B cell (primary cell): ENCODE measurements at regions not wholly inside any gene's neighbourhood (a gene's known extent, or its start where the extent isn't known, plus 50 kb on each side); places are given as distances from the start of the nearest gene placed in this dataset.

Experiments used
- ATAC-seq: fragments of 200-7000 bp; cut with Tn5 transposase; one replicate; pipeline ENCODE4 v1.10.0; 2021; ENCODE audit warnings: low read depth, mild to moderate bottlenecking, moderate number of reproducible peaks, moderate library complexity
- CTCF ChIA-PET: fragments of 350-600 bp; sonication (Branson Sonifier 250); formaldehyde crosslinking; loops from one replicate; lab custom pipeline; 2021; ENCODE audit warnings: antibody characterized with exemption, inconsistent platforms; lab: Charles Lee
- POLR2A ChIA-PET: fragments of 350-600 bp; sonication (Branson Sonifier 250); formaldehyde crosslinking; loops from one replicate; lab custom pipeline; 2021; ENCODE audit warnings: antibody characterized with exemption; lab: Charles Lee
- DNase-seq: peaks from one replicate; pipeline ENCODE4 v3.0.0; 2013
- H2AFZ ChIP-seq: 2 replicates; pipeline ENCODE4 v1.6.1; 2012; ENCODE audit warnings: mild to moderate bottlenecking, low read depth, low read length; ENCODE audit not compliant: insufficient read depth, poor library complexity, severe bottlenecking
- H3K27ac ChIP-seq, 2 donors: 1 replicate in 1 of 2; 2 replicates in 1 of 2; pipeline ENCODE4 v1.5.1; 2012 to 2013; ENCODE audit warnings: low read length in 2 of 2, mild to moderate bottlenecking in 2 of 2, moderate library complexity in 1 of 2
- H3K27me3 ChIP-seq, 4 experiments: fragments of 200-600 bp in 1 of 4; sonication (generic) in 1 of 4; replicated peaks in 1 of 4; 1 replicate in 2 of 4; 2 replicates in 2 of 4; pipeline versions ENCODE4 v1.6.1 to v1.7.0; 2013 to 2016; ENCODE audit warnings: low read length in 3 of 4, mild to moderate bottlenecking in 2 of 4, mixed read lengths in 1 of 4, moderate library complexity in 1 of 4; ENCODE audit not compliant: insufficient read depth in 4 of 4, control insufficient read depth in 3 of 4; ENCODE audit errors: control extremely low read depth in 1 of 4
- H3K36me3 ChIP-seq, 2 experiments: replicated peaks in 1 of 2; 1 replicate in 1 of 2; 2 replicates in 1 of 2; pipeline versions ENCODE4 v1.6.1 to v1.7.1; 2013; ENCODE audit warnings: low read length in 1 of 2; ENCODE audit not compliant: insufficient read depth in 2 of 2, control insufficient read depth in 1 of 2; ENCODE audit errors: control extremely low read depth in 1 of 2, extremely low read depth in 1 of 2
- H3K4me1 ChIP-seq, 2 donors: fragments of 200-600 bp in 1 of 2; sonication (generic) in 1 of 2; 1 replicate in 1 of 2; 2 replicates in 1 of 2; pipeline versions ENCODE4 v1.5.1 to v1.6.1; 2013 to 2017; ENCODE audit warnings: low read length in 2 of 2; ENCODE audit not compliant: control insufficient read depth in 2 of 2, insufficient read depth in 2 of 2
- H3K4me2 ChIP-seq: replicated peaks from 2 replicates; pipeline ENCODE3; 2012; ENCODE audit warnings: mild to moderate bottlenecking, low read depth, low read length; ENCODE audit not compliant: poor library complexity, severe bottlenecking
- H3K4me3 ChIP-seq, 5 experiments: fragments of 200-600 bp in 1 of 5; sonication (generic) in 1 of 5; 1 replicate in 3 of 5; 2 replicates in 2 of 5; pipeline versions ENCODE4 v1.5.1 to v1.7.0; 2011 to 2016; ENCODE audit warnings: low read length in 4 of 5, mild to moderate bottlenecking in 4 of 5, low read depth in 2 of 5, control low read depth in 1 of 5, moderate library complexity in 1 of 5; ENCODE audit not compliant: insufficient read depth in 1 of 5; ENCODE audit errors: control extremely low read depth in 1 of 5, extremely low read depth in 1 of 5
- H3K79me2 ChIP-seq: fragments of 200-600 bp; sonication (generic); one replicate; pipeline ENCODE4 v1.6.0; 2016; ENCODE audit warnings: low read length; ENCODE audit not compliant: control insufficient read depth, insufficient read depth
- H3K9ac ChIP-seq: fragments of 200-600 bp; sonication (generic); 2 replicates; pipeline ENCODE4 v1.6.1; 2017; ENCODE audit warnings: mild to moderate bottlenecking, low read length, moderate library complexity
- H3K9me3 ChIP-seq, 3 donors: one replicate each; pipeline versions ENCODE4 v1.6.1 to v1.7.1; 2013; ENCODE audit warnings: low read length in 2 of 3; ENCODE audit not compliant: control insufficient read depth in 2 of 3, insufficient read depth in 1 of 3; ENCODE audit errors: control extremely low read depth in 1 of 3
- H4K20me1 ChIP-seq: 2 replicates; pipeline ENCODE4 v1.6.0; 2012; ENCODE audit warnings: mild to moderate bottlenecking, low read length; ENCODE audit not compliant: insufficient read depth, control insufficient read depth, poor library complexity, severe bottlenecking
- H3K27ac Mint-ChIP-seq: one replicate; pipeline ENCODE4 v1.8.0; 2021; ENCODE audit warnings: mixed read lengths
- H3K27me3 Mint-ChIP-seq: one replicate; pipeline ENCODE4 v1.8.0; 2021; ENCODE audit warnings: mixed read lengths
- H3K4me1 Mint-ChIP-seq: one replicate; pipeline ENCODE4 v1.8.0; 2021; ENCODE audit warnings: mixed read lengths
- H3K4me3 Mint-ChIP-seq: one replicate; pipeline ENCODE4 v1.8.0; 2021; ENCODE audit warnings: mixed read lengths
- H3K9me3 Mint-ChIP-seq: one replicate; pipeline ENCODE4 v1.8.0; 2022; ENCODE audit warnings: mixed read lengths; ENCODE audit not compliant: insufficient read depth
- EZH2 ChIP-seq: IDR thresholded peaks from 2 replicates; pipeline ENCODE4 v1.6.1; 2012; ENCODE audit warnings: borderline replicate concordance, low read depth, mild to moderate bottlenecking, moderate library complexity, low read length; ENCODE audit not compliant: insufficient read depth, poor library complexity, severe bottlenecking
- WGBS: methylation state at CpG from one replicate; pipeline ENCODE4 v1.1.5; 2013; ENCODE audit warnings: missing lambda C conversion rate; ENCODE audit not compliant: insufficient coverage; 5-methylcytosine and 5-hydroxymethylcytosine counted together
- intact Hi-C: fragments of 100-400 bp; cut with micrococcal nuclease; formaldehyde crosslinking; loops from one replicate; pipeline ENCODE4 v1.10.0; 2022
- TF ChIP-seq, protein P1 (sequence below): fragments of 200-600 bp; IDR thresholded peaks from one replicate; pipeline ENCODE4 v1.8.0; 2022; ENCODE audit warnings: antibody characterized with exemption, mild to moderate bottlenecking

DNA sequence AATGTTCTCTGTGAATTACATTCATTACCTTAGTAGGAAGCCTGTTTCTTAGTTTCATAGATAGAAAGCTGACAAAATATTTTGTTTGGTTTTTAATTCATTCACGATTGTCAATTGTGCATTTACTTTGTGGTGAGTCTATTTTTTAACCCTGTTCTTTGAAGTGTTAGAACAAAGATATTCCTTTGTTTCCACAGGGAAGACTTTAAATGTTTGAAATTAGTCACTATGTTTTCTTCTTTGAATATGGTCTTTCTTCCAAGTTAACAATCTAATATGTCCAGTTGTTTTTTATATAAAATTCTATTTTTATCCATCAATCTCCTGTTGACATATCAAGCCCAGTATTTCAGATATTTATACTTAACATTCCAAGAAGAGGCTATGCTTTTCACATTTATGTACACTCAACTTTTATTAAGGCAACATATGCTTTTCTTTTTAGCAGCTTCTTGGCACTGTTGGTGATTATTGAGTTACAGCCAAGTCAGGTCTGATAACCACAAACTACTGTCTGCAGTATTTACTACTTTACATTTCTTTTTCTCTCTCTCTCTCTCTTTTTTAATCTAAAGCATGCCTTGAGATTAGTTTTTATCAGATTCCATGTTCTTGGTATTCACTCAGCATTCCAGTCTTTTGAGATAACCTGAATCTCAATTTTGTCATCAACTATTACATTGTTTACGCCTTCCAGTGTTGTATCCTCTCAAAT lies 812.8 kb upstream of the SLC10A2 start:
- Mint-ChIP-seq H3K4me3 (no peak overlapping the region), H3K27me3 (no peaks in the 10 kb centered on the region), H3K27ac (no peak overlapping the region), H3K9me3 (no peaks in the 10 kb centered on the region), H3K4me1 (no peaks in the 10 kb centered on the region)
- ChIA-PET CTCF (no interaction called here), POLR2A (no interaction called here)
- Histone ChIP-seq H4K20me1 (no peaks in the 10 kb centered on the region), H3K27ac (no peak overlapping the region), H3K9me3 (peaks cover 0 to 4% (median 0%) of the 10 kb centered on the region in 3 donors), H3K9ac (no peak overlapping the region), H3K4me1 (no peaks in the 10 kb centered on the region), H3K4me3 (no peak overlapping the region), H3K27me3 (no peaks in the 10 kb centered on the region), H3K36me3 (no peaks in the 10 kb centered on the region), H3K79me2 (no peaks in the 10 kb centered on the region), H2AFZ (no peak overlapping the region), H3K4me2 (no peak overlapping the region)
- ATAC-seq (no peak), DNase-seq (no peak)
- intact Hi-C loops, result no loop called here
- WGBS, result 80% methylated on average over 1 of the region's 2 CpGs
- TF ChIP-seq, protein P1, sequence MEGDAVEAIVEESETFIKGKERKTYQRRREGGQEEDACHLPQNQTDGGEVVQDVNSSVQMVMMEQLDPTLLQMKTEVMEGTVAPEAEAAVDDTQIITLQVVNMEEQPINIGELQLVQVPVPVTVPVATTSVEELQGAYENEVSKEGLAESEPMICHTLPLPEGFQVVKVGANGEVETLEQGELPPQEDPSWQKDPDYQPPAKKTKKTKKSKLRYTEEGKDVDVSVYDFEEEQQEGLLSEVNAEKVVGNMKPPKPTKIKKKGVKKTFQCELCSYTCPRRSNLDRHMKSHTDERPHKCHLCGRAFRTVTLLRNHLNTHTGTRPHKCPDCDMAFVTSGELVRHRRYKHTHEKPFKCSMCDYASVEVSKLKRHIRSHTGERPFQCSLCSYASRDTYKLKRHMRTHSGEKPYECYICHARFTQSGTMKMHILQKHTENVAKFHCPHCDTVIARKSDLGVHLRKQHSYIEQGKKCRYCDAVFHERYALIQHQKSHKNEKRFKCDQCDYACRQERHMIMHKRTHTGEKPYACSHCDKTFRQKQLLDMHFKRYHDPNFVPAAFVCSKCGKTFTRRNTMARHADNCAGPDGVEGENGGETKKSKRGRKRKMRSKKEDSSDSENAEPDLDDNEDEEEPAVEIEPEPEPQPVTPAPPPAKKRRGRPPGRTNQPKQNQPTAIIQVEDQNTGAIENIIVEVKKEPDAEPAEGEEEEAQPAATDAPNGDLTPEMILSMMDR, result no peak
- TF ChIP-seq EZH2, result no peak

DNA sequence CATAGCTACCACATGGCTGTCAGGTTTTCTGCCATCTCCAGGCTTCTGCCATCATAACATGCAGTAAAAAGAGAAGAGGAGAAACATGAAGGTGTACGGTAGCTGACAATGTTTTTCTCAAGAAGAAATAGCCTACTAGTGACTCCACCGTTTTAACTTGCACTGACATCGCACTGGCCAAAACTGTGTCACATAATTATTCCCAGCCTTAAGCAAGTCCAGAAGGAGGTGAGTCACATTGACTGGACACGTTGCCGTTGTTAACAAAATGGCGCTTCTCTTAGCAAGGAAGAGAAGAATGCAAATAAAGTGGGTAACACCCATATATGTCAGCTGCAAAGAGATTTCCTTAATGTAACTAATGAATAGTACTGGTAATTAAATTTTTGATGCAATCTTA lies 810.4 kb upstream of the SLC10A2 start:
- Mint-ChIP-seq H3K4me1 (no peaks in the 10 kb centered on the region), H3K27ac (no peak overlapping the region), H3K9me3 (peaks cover 2% of the 10 kb centered on the region), H3K4me3 (no peak overlapping the region), H3K27me3 (no peaks in the 10 kb centered on the region)
- no peak overlapping the region for H3K27ac ChIP-seq
- H3K4me3 ChIP-seq, result no peak overlapping the region
- WGBS, result 100% methylated on average over 3 of the region's 6 CpGs
- peaks cover 0 to 4% (median 0%) of the 10 kb centered on the region in 3 donors for H3K9me3 ChIP-seq
- TF ChIP-seq, protein P1, result no peak
- TF ChIP-seq EZH2, result no peak
- no peak for DNase-seq
- POLR2A ChIA-PET, result no interaction called here
- H3K79me2 ChIP-seq, result no peaks in the 10 kb centered on the region
- H4K20me1 ChIP-seq, result no peaks in the 10 kb centered on the region
- H3K4me1 ChIP-seq, result no peaks in the 10 kb centered on the region
- no peak overlapping the region for H3K9ac ChIP-seq
- no peak overlapping the region for H3K4me2 ChIP-seq
- intact Hi-C loops, result no loop called here
- H2AFZ ChIP-seq, result no peak overlapping the region
- CTCF ChIA-PET, result no interaction called here
- ATAC-seq, result no peak
- no peaks in the 10 kb centered on the region for H3K36me3 ChIP-seq
- no peaks in the 10 kb centered on the region for H3K27me3 ChIP-seq
